Ovary (tissue), 3 donors: ENCODE measurements at regions not wholly inside any gene's neighbourhood (a gene's known extent, or its start where the extent isn't known, plus 50 kb on each side); places are given as distances from the start of the nearest gene placed in this dataset.

Experiments
- CTCF ChIP-seq, 3 donors: fragments of 450-650 bp in 2 of 3; fragments of 200-600 bp in 1 of 3; IDR thresholded peaks; one replicate each; pipeline versions ENCODE4 v1.5.1 to v1.8.0; 2016 to 2022; ENCODE audit warnings: antibody characterized with exemption in 3 of 3, mild to moderate bottlenecking in 1 of 3
- POLR2A ChIP-seq: fragments of 450-650 bp; IDR thresholded peaks from one replicate; pipeline ENCODE4 v1.6.1; 2017; ENCODE audit warnings: antibody characterized with exemption, mild to moderate bottlenecking, moderate library complexity
- donor health status: DM: no; HTN: no; CAD: no.

GRCh38 chr5:173689737-173690360 lies 73.4 kb upstream of the BOD1 start:
- TF ChIP-seq POLR2A: no peak
- TF ChIP-seq CTCF (IDR thresholded peaks at IDR 0.05): no peak
